ENCODE measurements at regions not wholly inside any gene's neighbourhood (a gene's known extent, or its start where the extent isn't known, plus 50 kb on each side); places are given as distances from the start of the nearest gene placed in this dataset.
A peak's percentile ranks its signal among the peaks of the same experiment; 100 is the strongest.

GRCh38 chr7:41315764-41316163 is 387.1 kb downstream of the INHBA start:
- Histone ChIP-seq H2AFZ (no peak overlapping the region), H3K4me1 (ENCODE audit: insufficient read depth) (no peaks in the 10 kb centered on the region), H3K9me2 (ENCODE audit: insufficient read depth) (no peaks in the 10 kb centered on the region), H3K27ac (ENCODE audit: low read depth) (no peak overlapping the region), H3K79me2 (replicated peaks; ENCODE audit: insufficient read depth) (no peaks in the 10 kb centered on the region), H3K4me2 (no peak overlapping the region), H3K4me3 (no peak overlapping the region), H3K36me3 (ENCODE audit: insufficient read depth) (no peaks in the 10 kb centered on the region), H3F3A (replicated peaks; ENCODE audit: low read depth) (no peaks in the 10 kb centered on the region), H4K20me1 (replicated peaks; ENCODE audit: insufficient read depth) (no peaks in the 10 kb centered on the region), H3K27me3 (ENCODE audit: insufficient read depth) (no peaks in the 10 kb centered on the region)
- Mint-ChIP-seq H3K36me3 (ENCODE audit: low read depth) (no peaks in the 10 kb centered on the region), H3K27ac (no peak overlapping the region), H3K4me3 (no peak overlapping the region), H3K27me3 (ENCODE audit: insufficient read depth, low read depth, poor library complexity) (peaks cover 3% of the 10 kb centered on the region), H3K9me3 (peaks cover 5% of the 10 kb centered on the region; the same call in 1 of the 3 replicates), H3K4me1 (peaks cover 9% of the 10 kb centered on the region)
- ATAC-seq (peak; percentile 93), DNase-seq (ENCODE audit: low spot score) (peak; percentile 66)
- no peak for TF ChIP-seq CREB1 (CRISPR knock-in tag; IDR thresholded peaks at IDR 0.05; ENCODE audit: low read depth)
- no peak for TF ChIP-seq JUNB (IDR thresholded peaks at IDR 0.05; ENCODE audit: unreplicated experiment)
- peak; percentile 81 to 91 for TF ChIP-seq CTCF (conservative IDR thresholded peaks at IDR 0.05; ENCODE audit: low read depth in 2 of 2)

- H3K4me2 ChIP-seq, result no peak overlapping the region
- Mint-ChIP-seq H3K27ac (no peak overlapping the region), H3K4me1 (peaks cover 9% of the 10 kb centered on the region), H3K36me3 (ENCODE audit: low read depth) (no peaks in the 10 kb centered on the region), H3K27me3 (ENCODE audit: insufficient read depth, low read depth, poor library complexity) (peaks cover under 1% of the 10 kb centered on the region), H3K9me3 (peaks cover 4% of the 10 kb centered on the region; the same call in 1 of the 3 replicates), H3K4me3 (no peak overlapping the region)
- DNase-seq (ENCODE audit: low spot score) (no peak), ATAC-seq (no peak)
- H2AFZ ChIP-seq, result no peak overlapping the region
- no peak overlapping the region for H3K4me3 ChIP-seq
- H3K4me1 ChIP-seq (ENCODE audit: insufficient read depth), result no peaks in the 10 kb centered on the region
- no peak overlapping the region for H3K27ac ChIP-seq (ENCODE audit: low read depth)
- H4K20me1 ChIP-seq (replicated peaks; ENCODE audit: insufficient read depth), result no peaks in the 10 kb centered on the region
- no peaks in the 10 kb centered on the region for H3K36me3 ChIP-seq (ENCODE audit: insufficient read depth)
- TF ChIP-seq REST (IDR thresholded peaks at IDR 0.05; ENCODE audit: unreplicated experiment) (no peak), STAT1 (IDR thresholded peaks at IDR 0.05; ENCODE audit: unreplicated experiment) (no peak), ETS1 (IDR thresholded peaks at IDR 0.05) (no peak), JUNB (IDR thresholded peaks at IDR 0.05; ENCODE audit: unreplicated experiment) (no peak), ZNF462 (CRISPR knock-in tag; IDR thresholded peaks at IDR 0.05) (no peak), POLR2AphosphoS5 (IDR thresholded peaks at IDR 0.05; ENCODE audit: low read depth) (no peak), EZH2phosphoT487 (IDR thresholded peaks at IDR 0.05; ENCODE audit: unreplicated experiment) (no peak)
- no peaks in the 10 kb centered on the region for H3K9me2 ChIP-seq (ENCODE audit: insufficient read depth)
- no peaks in the 10 kb centered on the region for H3K79me2 ChIP-seq (replicated peaks; ENCODE audit: insufficient read depth)
- H3F3A ChIP-seq (replicated peaks; ENCODE audit: low read depth), result no peaks in the 10 kb centered on the region
- no peaks in the 10 kb centered on the region for H3K27me3 ChIP-seq (ENCODE audit: insufficient read depth)
These were observed 389.7 kb downstream of the INHBA start for GRCh38 chr7:41313171-41313570.

Measured in GM23338 (cell line).